ENCODE measurements at regions not wholly inside any gene's neighbourhood (a gene's known extent, or its start where the extent isn't known, plus 50 kb on each side); places are given as distances from the start of the nearest gene placed in this dataset.

DNA sequence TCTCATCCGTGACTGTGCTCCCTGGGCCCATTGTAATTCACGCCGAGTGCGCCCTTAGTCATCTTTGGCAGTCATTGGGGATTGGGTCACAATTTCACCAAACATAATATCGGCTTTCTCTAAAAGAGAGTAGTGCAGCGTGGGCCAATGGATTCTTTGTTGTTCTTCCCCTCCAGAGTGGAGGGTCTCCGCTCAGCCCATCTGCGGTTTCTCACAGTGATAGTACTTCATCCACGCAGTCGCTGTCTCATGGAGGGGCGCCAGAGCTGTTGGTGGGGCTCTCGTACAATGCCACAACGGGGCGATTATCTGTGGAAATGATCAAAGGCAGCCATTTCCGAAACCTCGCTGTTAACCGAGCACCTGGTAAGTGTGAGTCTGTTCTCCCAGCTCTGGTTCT lies 321.8 kb downstream of the SNAPC1 start:
- no peak for DNase-seq (ENCODE audit: low read depth, low spot score)

DNA sequence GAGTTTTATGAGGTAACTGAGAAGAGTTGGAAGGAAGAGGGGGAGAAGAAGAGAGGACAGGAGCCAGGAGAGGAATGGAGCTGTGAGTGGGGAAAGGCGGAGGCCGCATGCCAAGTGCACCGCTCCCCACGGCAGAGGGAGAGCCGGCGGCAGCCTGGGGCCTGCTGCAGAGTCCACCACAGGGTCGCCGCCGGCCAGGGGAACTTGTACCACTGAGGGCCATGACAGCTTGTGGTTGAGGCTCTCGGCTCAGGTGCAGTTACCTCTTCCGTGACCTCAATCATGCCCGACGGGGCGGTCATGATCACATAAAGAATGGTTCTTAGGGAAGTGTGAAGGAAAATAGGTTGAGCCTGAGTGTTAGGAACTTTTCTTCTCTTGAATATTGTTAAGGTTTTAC lies 325.0 kb downstream of the SNAPC1 start:
- no peak for DNase-seq (ENCODE audit: low read depth, low spot score)

DNA sequence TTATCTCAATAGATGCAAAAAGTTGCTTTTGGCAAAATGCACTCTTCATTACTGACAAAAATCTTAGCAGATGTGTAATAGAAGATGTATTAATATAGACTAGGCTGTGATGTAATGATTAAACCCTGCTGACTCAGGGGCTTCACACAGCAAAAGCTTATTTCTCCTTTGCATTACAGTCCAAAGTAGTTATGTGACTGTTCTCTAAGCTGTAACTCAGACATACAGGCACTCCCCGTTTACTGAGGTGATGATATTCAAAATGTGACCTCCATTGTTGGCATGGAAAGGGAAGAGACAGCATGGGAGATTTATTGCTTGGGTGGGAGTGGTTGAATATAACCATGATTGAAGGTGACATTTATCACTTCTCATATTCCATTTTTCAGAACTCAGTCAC lies 331.5 kb downstream of the SNAPC1 start:
- no peak for DNase-seq (ENCODE audit: low read depth, low spot score)

DNA sequence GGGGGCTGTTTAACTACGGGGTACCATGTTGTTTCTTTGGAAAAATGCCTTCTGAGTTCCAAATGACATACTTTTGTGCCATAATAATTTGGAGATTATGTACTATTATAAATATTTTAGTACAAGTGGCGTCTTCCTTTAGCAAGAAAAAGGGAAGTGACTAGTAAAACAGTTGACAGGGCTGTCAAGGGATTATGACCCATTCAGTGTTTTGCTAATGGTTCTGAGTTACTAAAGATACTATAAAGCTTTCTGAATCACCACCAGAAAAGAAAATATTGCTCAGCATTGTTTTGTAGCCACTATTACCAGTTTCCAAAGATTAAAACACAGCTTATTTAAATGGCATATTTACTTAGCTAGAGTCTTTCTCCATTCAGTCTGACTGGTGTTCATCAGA lies 334.9 kb downstream of the SNAPC1 start:
- DNase-seq (ENCODE audit: low read depth, low spot score): no peak

DNA sequence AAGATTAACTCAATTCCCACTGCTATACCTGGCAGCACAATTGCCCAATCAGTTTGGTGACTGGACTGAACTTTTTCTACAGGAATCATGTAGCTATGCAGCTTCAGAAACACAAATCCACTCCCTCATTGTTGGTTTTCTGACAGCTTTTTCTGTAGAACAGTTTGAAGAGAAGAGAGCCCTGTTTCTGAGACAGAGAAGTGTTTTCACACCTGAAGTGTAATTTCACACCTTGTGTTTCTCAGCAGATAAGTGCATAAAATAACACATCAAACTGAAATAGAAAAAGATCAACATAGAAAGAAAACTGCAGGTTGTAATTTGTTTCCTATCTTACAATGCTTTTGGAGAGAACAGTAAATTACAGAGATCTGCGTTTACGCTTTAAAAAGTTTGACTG lies 335.6 kb downstream of the SNAPC1 start:
- DNase-seq (ENCODE audit: low read depth, low spot score): no peak

DNA sequence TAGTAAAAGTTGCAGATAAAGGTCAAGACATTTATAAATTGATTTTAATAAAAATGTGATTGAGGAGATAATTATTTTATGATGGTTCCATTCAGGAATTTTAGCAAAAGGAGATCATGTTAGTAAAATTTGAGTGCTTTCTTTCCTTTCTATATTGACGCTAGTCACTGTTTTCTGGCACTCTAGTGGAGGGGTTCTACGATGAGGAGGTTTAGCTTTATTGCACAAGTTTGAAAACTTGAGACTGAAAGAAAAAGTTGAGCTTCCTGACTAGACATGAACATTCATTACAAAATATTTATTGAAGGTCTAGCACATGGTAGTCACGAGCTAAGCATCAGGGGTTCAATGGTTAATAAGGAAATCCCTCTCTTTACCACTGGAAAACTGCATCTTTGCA lies 336.1 kb downstream of the SNAPC1 start:
- DNase-seq (ENCODE audit: low read depth, low spot score): no peak

DNA sequence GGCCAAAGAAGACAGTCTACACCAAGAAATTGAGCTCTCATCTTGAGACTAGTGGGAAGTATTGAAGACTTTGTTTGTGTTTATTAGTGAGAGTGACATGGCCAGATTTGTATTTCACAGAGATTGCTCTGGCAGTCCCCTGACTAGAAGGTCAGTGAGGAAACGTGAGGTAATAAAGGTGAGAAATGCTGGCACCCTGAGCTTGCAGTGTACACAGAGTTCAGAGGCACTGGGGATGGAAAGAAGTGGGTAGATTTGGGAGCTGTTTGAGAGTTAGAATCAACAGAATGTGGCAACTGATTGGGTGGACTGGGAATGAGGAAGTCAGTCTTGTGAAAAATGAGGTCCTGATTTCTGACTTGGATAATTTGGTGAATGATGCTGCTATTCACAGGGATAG lies 336.9 kb downstream of the SNAPC1 start:
- no peak for DNase-seq (ENCODE audit: low read depth, low spot score)

DNA sequence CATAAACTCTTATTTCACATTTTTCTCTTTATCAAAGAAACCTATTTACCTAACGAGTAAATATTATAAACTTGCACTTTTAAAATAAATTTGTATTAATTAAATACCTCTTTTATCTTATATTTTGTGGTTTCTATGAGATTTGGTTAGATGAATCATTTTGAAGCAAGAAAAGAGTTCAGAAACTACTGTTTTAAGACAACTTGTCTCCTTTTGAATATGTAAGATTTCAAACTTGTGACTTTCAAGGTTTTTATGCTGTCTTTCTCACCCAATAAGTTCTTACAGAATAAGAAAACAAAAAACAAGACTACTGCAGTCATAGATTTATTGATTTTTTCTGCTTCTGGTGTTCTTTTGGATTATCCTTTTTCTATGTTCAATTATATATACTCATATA lies 339.0 kb downstream of the SNAPC1 start:
- no peak for DNase-seq (ENCODE audit: low read depth, low spot score)

DNA sequence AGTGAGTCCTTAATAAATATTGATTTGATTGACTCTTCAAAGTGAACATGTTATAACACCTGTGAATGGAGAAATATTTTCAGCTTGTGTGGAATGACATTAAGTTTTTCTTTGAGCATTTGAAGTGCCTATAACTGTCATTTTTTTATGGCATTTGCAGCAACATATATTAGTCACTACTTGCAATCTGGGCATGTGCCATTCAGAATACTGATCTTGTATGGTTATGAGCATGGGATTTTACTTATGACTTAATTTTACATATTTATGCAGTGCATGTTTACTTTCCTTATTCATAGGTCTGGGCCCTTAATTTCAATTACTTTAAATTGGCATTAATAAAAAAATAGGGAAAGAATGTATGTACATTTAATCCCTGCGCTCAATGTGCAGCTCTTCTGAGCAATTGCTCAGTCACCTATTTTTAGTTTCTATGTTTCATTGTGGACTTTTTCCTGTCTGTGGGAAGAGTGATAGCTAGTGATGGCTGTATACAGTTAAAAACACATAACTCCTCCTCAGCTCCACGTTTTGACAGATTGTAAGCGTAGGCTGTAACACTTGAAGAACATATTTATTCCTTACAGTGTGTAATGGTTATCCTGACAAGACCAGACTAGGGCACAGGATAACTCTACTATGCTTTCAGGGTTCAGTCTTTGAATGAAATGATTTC lies 339.6 kb downstream of the SNAPC1 start:
- DNase-seq (ENCODE audit: low read depth, low spot score): no peak

DNA sequence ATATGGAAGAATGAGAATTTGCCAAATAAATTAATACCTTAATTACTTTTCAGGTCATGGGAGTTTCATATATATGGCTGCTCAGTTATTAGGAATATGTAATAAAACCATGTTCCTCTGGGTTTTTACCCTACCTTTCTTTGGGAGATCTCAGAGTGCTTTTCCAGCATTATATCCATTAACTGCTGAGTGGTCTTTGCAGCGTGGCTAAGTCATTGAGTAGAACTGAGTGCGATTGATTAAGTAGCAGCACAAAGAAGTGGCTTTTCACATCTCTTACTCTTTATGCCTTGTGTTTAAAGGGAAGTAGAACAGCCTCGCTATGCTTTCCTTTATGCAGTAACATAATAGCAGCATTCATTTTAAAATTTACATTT lies 340.1 kb downstream of the SNAPC1 start:
- no peak for DNase-seq (ENCODE audit: low read depth, low spot score)

DNA sequence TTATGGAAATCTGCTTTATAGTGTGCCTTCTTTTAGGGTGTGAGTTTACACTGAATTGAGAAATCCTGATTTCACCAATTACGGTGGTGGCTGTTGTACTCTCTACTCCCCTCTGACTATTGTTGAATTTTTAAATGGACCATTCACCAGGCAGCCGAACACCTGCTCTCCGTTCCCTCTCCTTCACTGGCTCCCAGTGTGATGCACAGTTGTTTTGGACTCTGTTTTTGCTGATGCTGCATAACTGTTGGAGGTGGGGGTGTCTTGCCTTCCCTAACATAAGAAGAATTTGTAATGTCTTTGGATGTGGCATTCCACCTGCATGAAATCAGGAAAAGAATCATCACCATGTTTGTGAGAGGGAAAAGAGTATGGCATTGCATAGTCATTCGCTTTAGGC lies 341.2 kb downstream of the SNAPC1 start:
- DNase-seq (ENCODE audit: low read depth, low spot score): no peak

DNA sequence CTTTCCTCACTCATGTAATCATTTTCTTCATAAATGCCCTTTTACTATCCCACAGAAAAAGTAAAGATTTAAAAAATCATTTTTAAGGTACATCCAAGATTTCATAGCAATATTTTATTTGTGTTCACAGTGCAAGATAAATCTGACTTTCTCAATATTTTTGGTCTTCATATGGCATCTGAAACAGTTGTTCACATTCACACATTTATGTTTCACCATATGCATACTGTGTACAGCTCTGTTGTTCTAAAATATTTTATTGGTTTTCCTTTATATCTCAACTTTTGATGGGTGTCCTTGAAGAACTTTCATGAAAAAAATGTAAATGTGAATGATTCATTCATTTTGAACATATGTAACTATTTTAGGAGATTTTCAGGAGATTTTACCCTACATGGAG lies 348.7 kb downstream of the SNAPC1 start:
- DNase-seq (ENCODE audit: low read depth, low spot score): no peak

DNA sequence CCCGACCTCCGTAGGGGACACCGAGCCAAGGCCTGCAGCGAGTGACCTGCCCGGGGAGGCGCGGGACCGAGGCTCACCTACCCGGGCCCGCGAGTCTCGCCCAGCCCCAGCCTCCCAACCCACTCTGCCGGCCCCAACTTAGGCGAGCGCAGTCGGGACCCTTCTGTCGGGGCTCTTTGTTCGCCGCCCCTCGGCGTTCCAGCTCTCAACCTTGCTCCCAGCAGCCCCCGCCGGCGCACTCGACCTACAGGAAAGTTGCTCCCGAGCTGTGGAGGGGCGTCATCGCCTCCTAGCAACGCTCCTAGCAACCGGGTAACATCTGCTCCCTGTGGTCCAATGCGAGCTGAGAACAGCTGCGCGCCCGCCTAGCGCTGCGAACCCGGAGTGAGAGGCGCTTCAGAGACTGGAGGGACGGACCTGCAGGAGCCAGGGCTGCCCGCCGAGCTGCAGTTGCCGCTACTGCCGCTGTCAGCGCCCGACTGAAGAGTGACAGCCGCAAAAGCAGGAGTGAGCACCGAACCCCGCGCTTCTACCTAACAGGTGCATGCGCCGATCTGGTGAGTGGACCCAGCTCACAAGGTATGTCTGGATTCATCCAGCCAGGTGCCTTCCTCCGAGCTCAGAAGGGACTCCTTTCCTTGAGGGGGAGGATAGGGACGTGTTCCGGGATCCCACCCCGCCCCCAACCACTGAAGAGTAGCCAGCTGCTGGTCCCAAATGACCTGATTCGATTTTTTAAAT lies 355.0 kb downstream of the SNAPC1 start:
- peak; percentile 18 for DNase-seq (ENCODE audit: low read depth, low spot score)

DNA sequence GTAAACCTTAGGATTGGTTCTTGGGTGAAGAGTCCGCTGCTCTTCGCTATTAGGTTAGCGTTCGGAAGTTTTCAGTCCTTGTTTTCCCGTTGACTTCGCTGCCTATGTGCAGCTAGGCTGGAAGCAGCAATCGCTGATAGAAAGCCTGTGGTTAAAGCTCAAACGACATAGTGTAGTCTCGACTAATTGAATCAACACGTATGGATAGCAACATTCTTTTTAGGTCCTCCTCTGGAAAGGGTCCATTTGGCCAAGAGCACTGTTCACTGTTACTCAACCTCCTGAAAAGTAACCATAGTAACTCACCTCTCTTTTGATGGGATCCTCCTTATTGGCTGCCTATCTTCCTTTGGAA lies 355.5 kb downstream of the SNAPC1 start:
- DNase-seq (ENCODE audit: low read depth, low spot score): no peak

DNA sequence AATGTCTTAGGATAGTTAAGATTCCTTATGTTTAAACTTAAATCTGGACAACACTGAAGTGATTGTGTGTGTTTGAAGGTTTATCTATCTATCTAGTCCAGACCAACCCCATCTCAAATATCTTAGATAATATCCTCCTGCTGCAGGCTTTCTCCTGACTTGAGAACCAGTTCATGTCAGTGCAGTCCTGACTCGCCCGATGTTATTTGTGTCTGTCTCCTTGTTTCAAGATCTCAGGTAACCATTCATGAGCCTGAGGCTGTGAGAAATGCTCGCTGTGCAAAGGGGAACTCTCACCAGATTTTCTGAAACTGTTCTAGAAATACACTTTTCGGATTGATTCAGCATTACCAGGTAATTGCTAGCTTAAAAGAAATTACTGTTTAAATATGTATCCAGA lies 356.2 kb downstream of the SNAPC1 start:
- no peak for DNase-seq (ENCODE audit: low read depth, low spot score)

DNA sequence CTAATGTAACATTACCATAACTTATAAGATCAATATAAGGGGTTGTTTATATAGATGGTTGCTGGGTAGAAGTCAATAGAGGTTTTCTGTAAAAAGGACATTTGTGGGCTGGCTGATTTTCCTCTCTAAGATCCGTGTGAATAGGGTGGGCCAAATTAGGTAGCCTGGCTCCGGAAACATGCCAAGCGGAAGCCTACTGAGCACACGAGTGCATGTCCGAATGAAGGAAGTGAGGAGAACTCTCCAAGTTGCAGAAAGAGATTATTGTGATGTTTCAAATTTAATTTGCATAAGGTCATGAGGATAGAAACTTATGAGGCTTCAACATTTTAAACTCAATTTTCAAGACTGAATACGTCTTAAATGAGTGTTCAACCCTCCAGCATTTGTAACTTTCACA lies 356.7 kb downstream of the SNAPC1 start:
- DNase-seq (ENCODE audit: low read depth, low spot score): no peak

DNA sequence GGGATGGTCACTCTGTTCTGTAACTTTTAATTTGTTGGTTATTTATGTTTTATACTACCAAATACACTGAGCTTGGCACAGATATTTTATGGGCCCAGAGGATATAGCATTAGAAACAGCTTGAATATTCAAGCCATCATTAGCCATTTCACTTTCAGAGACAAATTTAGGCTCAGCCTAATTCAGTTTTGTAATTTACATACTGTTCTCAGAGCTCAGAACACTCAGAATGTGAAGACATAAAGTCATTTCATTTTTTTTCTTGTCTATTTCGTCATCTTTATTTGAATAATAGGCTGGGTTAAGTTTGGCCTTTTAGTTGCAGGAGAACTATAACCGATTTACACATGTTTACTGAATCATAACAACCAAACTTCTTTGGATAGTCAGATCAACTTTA lies 361.7 kb downstream of the SNAPC1 start:
- no peak for DNase-seq (ENCODE audit: low read depth, low spot score)

DNA sequence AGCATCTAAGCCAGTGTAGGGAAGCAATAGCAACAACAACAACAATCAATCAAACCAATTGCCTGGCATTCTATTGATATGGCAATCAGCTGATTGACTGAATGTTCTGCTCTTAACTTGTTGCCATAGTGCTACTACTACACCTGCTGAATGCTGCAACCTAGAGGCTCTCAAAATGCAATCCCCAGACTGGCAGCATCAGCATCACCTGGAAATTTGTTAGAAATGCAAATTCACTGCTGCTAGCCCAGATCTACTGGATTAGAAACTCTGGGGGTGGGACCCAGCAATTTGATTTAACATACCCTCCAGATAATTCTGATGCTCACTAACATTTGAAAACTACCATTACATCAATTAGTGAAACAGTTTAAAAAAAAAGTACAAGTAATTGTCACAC lies 363.6 kb downstream of the SNAPC1 start:
- DNase-seq (ENCODE audit: low read depth, low spot score): no peak

DNA sequence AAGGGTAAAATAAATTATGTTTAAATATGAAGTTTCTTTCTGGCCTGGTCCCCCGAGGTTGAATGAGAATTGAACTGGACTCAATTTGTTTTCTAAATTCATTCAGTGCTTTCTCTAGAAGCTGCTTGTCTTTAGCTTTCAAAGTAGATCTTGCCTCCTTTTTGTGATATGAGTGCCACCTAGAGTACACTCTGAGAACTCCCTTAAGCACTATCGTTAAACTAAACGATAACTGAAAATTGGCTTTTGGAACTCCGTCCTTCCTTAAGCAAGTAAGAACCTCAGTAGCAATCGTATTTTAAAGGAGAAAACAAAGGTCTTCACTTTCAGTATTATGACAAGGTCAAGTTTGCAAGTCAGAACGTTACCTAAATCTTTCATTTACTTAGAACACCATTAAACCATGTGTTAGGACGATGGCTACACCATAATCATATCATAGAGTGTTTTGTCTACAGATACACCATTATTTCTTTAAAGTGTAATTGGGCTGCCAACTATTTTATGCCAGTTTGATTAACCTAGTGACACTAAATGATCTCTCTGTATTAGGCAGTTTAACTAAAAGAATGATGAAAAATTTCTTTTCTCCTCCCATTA lies 364.8 kb downstream of the SNAPC1 start:
- peak; percentile 47 for DNase-seq (ENCODE audit: low read depth, low spot score)

DNA sequence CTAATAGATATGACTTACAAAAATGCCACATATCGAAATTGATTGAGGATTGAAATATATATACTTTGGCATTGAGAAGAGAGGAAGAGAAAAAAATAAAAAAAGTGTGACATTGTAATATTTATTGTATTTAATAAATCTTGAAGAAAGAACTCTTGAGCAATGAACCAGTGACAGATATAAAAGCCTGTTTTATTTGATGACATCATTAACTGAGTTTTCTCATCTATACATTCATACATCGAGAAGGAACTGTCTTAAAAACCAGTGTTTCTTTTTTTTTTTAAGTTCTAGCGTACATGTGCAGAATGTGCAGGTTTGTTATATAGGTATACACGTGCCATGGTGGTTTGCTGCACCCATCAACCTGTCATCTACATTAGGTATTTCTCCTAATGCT lies 368.2 kb downstream of the SNAPC1 start:
- DNase-seq (ENCODE audit: low read depth, low spot score): no peak

DNA sequence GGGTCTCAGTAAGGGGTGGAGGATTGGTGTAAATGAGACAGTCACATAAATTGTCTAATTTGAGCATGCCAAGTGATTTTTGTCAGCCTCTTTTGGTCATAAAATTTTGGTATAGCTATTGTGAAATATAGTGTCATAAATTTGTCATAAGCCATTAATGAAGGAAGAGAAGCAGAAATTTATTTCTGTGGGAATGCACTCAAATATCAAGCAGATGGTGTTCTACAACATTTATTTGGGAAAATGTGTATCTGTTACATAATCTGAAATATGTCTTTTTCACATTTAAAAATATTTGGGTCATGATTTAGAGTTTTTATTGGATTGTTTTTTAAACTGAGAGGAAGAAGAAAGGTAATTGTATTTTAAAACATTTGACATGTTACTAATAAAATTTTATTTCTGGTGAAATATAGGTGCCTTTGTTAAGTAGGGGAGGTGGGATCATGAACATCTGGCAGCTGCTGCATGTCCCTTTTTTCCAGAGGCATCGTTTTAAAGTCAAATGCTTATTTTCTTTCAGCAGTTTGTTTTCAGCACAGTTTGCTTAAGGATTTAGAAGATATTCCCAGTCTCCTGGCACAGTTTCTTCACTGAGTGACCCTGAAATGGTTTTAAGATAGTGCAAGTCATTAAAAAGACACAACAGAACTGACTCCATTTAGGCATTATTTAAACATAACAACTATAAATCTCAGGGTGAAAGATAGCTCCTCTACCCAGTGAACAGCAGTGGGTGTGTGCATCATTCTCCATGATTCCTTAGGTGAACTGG lies 371.7 kb downstream of the SNAPC1 start:
- no peak for DNase-seq (ENCODE audit: low read depth, low spot score)

DNA sequence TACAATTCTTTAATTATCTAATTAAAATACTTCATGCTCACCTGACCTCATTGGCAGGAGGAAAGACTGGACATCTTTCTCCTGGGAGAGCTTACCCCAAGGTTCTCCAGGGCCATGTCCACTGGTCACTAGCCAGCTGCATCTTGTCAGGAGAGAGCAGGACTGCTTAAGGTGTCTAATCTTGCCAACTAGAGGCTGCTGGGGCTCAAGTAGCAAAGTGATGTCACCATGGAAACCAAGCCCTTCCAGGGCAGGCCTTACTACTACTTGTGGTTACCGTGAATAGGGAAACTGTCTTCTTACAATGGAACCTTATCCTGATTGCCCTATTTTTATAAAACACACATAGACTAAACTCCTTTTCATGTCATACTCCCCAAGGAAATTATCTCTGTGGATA lies 376.4 kb downstream of the SNAPC1 start:
- no peak for DNase-seq (ENCODE audit: low read depth, low spot score)

DNA sequence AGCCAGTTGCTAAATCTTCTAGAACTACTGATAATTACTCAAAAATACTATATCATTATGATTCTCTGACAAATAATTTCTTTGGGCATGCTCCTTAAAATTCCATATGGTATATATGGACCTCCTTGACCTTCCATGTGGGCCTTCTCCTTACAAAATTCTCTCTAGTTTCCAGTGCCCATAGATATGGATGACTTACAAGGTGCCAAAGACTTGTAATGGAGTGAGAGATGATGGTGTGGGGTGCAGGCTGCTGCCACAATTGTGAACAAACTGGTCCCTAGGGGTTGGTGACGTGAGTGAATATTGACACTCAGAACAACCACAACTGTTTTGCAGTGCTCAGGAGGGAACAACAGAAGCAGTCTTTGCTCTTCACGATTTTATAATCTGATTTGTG lies 378.9 kb downstream of the SNAPC1 start:
- DNase-seq (ENCODE audit: low read depth, low spot score): no peak

All from brain pericyte (primary cell).